Body of pancreas (tissue), 4 donors: ENCODE measurements at regions not wholly inside any gene's neighbourhood (a gene's known extent, or its start where the extent isn't known, plus 50 kb on each side); places are given as distances from the start of the nearest gene placed in this dataset.

Source experiments
- ATAC-seq: fragments of 150-250 bp; one replicate; pipeline ENCODE4 v1.9.1; 2016
- DNase-seq, 4 donors: peaks; one replicate each; pipeline ENCODE4 v3.0.0-alpha.2; 2019
- H3K27ac ChIP-seq, 4 donors: fragments of 200-600 bp; sonication (generic); 1 replicate in 3 of 4; 2 replicates in 1 of 4; pipeline versions ENCODE4 v1.5.1 to v1.6.1; 2016 to 2019; ENCODE audit warnings: mild to moderate bottlenecking in 1 of 4, mixed read lengths in 1 of 4, moderate library complexity in 1 of 4
- H3K27me3 ChIP-seq, 2 donors: fragments of 200-600 bp; sonication (generic); one replicate each; pipeline ENCODE4 v1.6.0; 2016; ENCODE audit warnings: mild to moderate bottlenecking in 1 of 2
- H3K36me3 ChIP-seq, 2 donors: fragments of 200-600 bp; sonication (generic); replicated peaks in 1 of 2; 2 replicates each; pipeline ENCODE4 v1.5.1; 2016; ENCODE audit warnings: low read depth in 2 of 2; ENCODE audit not compliant: insufficient read depth in 1 of 2
- H3K4me1 ChIP-seq: fragments of 200-600 bp; sonication (generic); one replicate; pipeline ENCODE4 v1.6.0; 2016
- H3K4me3 ChIP-seq, 2 donors: fragments of 200-600 bp; sonication (generic); 1 replicate in 1 of 2; 2 replicates in 1 of 2; pipeline ENCODE4 v1.5.1; 2016 to 2019
- H3K9me3 ChIP-seq, 3 donors: fragments of 200-600 bp; sonication (generic); 1 replicate in 2 of 3; 2 replicates in 1 of 3; pipeline ENCODE4 v1.5.1; 2016
- CTCF ChIP-seq, 7 experiments: fragments of 450-650 bp in 4 of 7; fragments of 200-600 bp in 3 of 7; sonication (generic) in 3 of 7; IDR thresholded peaks; one replicate each; pipeline ENCODE4 v1.5.1; 2016 to 2019; ENCODE audit warnings: antibody characterized with exemption in 7 of 7
- POLR2A ChIP-seq, 3 donors: fragments of 450-650 bp; IDR thresholded peaks; one replicate each; pipeline ENCODE4 v1.6.1; 2016; ENCODE audit warnings: antibody characterized with exemption in 3 of 3, mild to moderate bottlenecking in 2 of 3
- WGBS, 2 donors: methylation state at CpG; one replicate each; pipeline ENCODE4 v1.1.5; 2017; 5-methylcytosine and 5-hydroxymethylcytosine counted together
- intact Hi-C: fragments of 100-400 bp; cut with DNase I; formaldehyde crosslinking; loops from one replicate; pipeline ENCODE4 v1.15.1; 2023

- H3K27me3 ChIP-seq, result no peaks in the 10 kb centered on the region
- WGBS, 2 donors, result 72 to 74% methylated on average over 4 of the region's 4 CpGs
- TF ChIP-seq POLR2A (IDR thresholded peaks at IDR 0.05) (no peak), CTCF (IDR thresholded peaks at IDR 0.05) (no peak)
- H3K4me3 ChIP-seq, result no peak overlapping the region
- intact Hi-C loops, result loop anchor here (5.0 kb wide), 1 partner anchor 924 kb away; no protein-coding TSS in a partner anchor
- ATAC-seq (no peak), DNase-seq (no peak)
- no peaks in the 10 kb centered on the region for H3K36me3 ChIP-seq
- no peak overlapping the region for H3K27ac ChIP-seq
- no peaks in the 10 kb centered on the region for H3K9me3 ChIP-seq
- H3K4me1 ChIP-seq, result no peaks in the 10 kb centered on the region
These were observed 149.3 kb upstream of the MPDZ start for GRCh38 chr9:13428766-13429165.

DNA sequence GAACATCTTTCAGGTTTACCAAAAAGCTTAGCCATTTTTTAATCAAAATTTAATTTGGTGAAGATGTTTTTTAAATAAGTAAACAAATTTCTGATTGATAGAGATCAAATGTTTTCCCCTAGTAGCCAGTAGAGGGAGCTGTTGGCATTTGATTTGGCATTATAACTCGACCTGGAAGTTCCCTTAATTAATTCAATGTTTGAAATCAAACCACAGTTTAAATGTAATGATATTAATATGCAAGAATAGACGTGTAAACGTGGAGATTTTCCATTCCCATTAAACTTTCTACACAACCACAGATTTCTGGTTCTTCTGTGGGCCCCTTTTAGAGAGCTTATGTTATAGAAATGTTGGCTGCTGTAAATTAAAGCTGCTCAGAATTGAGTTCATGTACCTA is 148.1 kb upstream of the MPDZ start:
- no peaks in the 10 kb centered on the region for H3K4me1 ChIP-seq
- WGBS, 2 donors, result 0% methylated on average over 3 of the region's 3 CpGs
- no peak overlapping the region for H3K4me3 ChIP-seq
- no peaks in the 10 kb centered on the region for H3K36me3 ChIP-seq
- intact Hi-C loops, result loop anchor here (5.0 kb wide), 1 partner anchor 925 kb away; no protein-coding TSS in a partner anchor
- no peaks in the 10 kb centered on the region for H3K9me3 ChIP-seq
- DNase-seq (peak in 2 of 4 donors; percentile 16 to 43), ATAC-seq (peak; percentile 47)
- TF ChIP-seq POLR2A (IDR thresholded peaks at IDR 0.05) (no peak), CTCF (IDR thresholded peaks at IDR 0.05) (peak; percentile 59 to 82 (median 71))
- no peak overlapping the region for H3K27ac ChIP-seq
- H3K27me3 ChIP-seq, result no peaks in the 10 kb centered on the region

DNA sequence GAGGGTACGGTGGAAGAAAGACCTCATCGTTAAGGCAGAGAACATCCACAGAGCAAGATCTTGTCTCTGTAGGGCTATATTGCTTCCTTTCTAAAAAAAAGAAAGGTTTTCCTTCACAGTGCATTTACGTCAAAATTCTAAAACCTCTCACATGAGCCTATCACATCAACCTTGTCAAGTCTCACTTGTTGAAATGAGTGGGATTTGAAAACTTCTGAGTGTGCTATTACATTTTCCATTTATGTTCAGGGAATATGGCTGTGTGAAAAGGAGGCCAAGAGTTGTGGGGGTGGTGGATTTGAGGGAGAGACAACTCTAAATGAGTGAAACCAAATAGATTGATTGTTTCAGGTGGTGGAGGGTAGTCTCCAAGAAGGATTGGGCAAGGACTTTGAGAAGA is 147.1 kb upstream of the MPDZ start:
- DNase-seq (no peak), ATAC-seq (no peak)
- TF ChIP-seq CTCF (IDR thresholded peaks at IDR 0.05) (no peak), POLR2A (IDR thresholded peaks at IDR 0.05) (no peak)
- Histone ChIP-seq H3K4me1 (no peaks in the 10 kb centered on the region), H3K27me3 (no peaks in the 10 kb centered on the region), H3K9me3 (no peaks in the 10 kb centered on the region), H3K36me3 (no peaks in the 10 kb centered on the region), H3K4me3 (no peak overlapping the region), H3K27ac (no peak overlapping the region)
- intact Hi-C loops, result loop anchor here (5.0 kb wide), 1 partner anchor 926 kb away; no protein-coding TSS in a partner anchor
- 62 to 64% methylated on average over 3 of the region's 3 CpGs for WGBS, 2 donors

DNA sequence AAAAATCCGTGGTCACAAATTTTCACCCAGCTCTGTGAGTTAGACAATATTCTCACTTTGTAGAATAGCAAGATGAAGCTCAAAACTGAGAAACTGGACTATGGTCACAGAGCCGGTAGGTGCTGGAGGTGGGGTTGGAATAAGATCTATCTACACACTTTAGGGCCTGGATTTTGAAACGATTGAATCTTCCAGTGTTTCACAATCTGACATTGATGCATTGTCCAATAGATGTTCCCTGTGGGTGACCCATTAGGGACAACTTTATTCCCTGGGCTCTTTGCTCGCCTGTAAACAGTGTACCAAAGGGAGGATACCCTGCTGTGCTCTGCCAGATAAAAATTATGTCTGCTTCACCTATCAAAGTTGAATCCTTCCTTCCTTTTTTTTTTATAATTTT is 145.4 kb upstream of the MPDZ start:
- H3K27ac ChIP-seq, result no peak overlapping the region
- H3K27me3 ChIP-seq, result no peaks in the 10 kb centered on the region
- H3K4me1 ChIP-seq, result no peaks in the 10 kb centered on the region
- no peak overlapping the region for H3K4me3 ChIP-seq
- ATAC-seq, result no peak
- 50 to 51% methylated on average over 4 of the region's 4 CpGs for WGBS, 2 donors
- intact Hi-C loops, result loop anchor here (5.0 kb wide), 1 partner anchor 927 kb away; no protein-coding TSS in a partner anchor
- no peaks in the 10 kb centered on the region for H3K9me3 ChIP-seq
- DNase-seq, result no peak
- H3K36me3 ChIP-seq, result no peaks in the 10 kb centered on the region
- no peak for TF ChIP-seq CTCF (IDR thresholded peaks at IDR 0.05)
- TF ChIP-seq POLR2A (IDR thresholded peaks at IDR 0.05), result no peak

GRCh38 chr9:13424204-13424603 is 144.7 kb upstream of the MPDZ start:
- ATAC-seq, result no peak
- 31 to 39% methylated on average over 5 to 6 of the region's 6 CpGs for WGBS, 2 donors

More at GRCh38 chr9:13424204-13424603, 144.7 kb upstream of the MPDZ start:
- H3K9me3 ChIP-seq, result no peaks in the 10 kb centered on the region
- no peaks in the 10 kb centered on the region for H3K27me3 ChIP-seq
- H3K27ac ChIP-seq, result no peak overlapping the region
- TF ChIP-seq CTCF (IDR thresholded peaks at IDR 0.05) (no peak), POLR2A (IDR thresholded peaks at IDR 0.05) (no peak)
- H3K4me3 ChIP-seq, result no peak overlapping the region
- H3K36me3 ChIP-seq, result no peaks in the 10 kb centered on the region
- intact Hi-C loops, result no loop called here
- no peak for DNase-seq
- no peaks in the 10 kb centered on the region for H3K4me1 ChIP-seq
